ENCODE measurements at regions not wholly inside any gene's neighbourhood (a gene's known extent, or its start where the extent isn't known, plus 50 kb on each side); places are given as distances from the start of the nearest gene placed in this dataset.

DNA sequence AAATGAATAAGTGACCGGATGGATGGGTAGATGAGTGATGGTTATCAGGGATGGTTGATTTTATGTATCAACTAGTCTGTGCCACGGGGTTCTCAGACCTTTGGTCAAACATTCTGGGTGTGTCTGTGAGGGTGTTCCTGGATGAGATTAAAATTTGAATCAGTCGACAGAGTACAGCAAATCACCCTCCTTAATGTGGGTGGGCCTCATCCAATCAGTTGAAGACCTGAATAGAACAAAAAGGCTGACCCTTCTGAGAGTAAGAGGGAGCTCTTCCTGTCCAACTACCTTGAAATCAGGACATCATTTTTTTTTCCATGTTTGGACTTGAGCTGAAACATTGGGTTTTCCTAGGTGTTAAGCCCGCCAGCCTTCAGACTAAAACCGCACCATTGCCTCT lies 136.4 kb upstream of the ATXN1 start:
- Histone ChIP-seq H3K9me3 (replicated peaks; ENCODE audit: control insufficient read depth, insufficient read depth, low read depth, low read length) (no peaks in the 10 kb centered on the region), H3K4me2 (ENCODE audit: insufficient read depth, low read length) (no peak overlapping the region), H3K4me3 (no peak overlapping the region), H4K20me1 (replicated peaks; ENCODE audit: control insufficient read depth, insufficient read depth, low read length) (no peaks in the 10 kb centered on the region), H2AFZ (ENCODE audit: low read depth, low read length) (no peak overlapping the region), H3K79me2 (ENCODE audit: control insufficient read depth, insufficient read depth, low read length) (no peaks in the 10 kb centered on the region), H3K27ac (ENCODE audit: extremely low read depth, low read depth, low read length) (no peak overlapping the region), H3K27me3 (ENCODE audit: control insufficient read depth in 2 of 2, insufficient read depth in 2 of 2, low read length in 2 of 2) (no peaks in the 10 kb centered on the region), H3K4me1 (replicated peaks in 1 of 2; ENCODE audit: control insufficient read depth in 2 of 2, insufficient read depth in 2 of 2, low read length in 2 of 2) (no peaks in the 10 kb centered on the region), H3K9me1 (ENCODE audit: control insufficient read depth, insufficient read depth, low read length) (no peaks in the 10 kb centered on the region), H3K36me3 (ENCODE audit: control insufficient read depth, insufficient read depth, low read length) (no peaks in the 10 kb centered on the region), H3K9ac (ENCODE audit: insufficient read depth in 1 of 2, low read depth in 2 of 2, low read length in 2 of 2) (no peak overlapping the region)
- no peak for TF ChIP-seq NFXL1 (CRISPR knock-in tag; IDR thresholded peaks at IDR 0.05)
- peak; percentile 27 for TF ChIP-seq RBM25 (IDR thresholded peaks at IDR 0.05; ENCODE audit: low read depth, low read length, severe bottlenecking)
- TF ChIP-seq ZNF134 (CRISPR knock-in tag; conservative IDR thresholded peaks at IDR 0.05): peak; percentile 97
- TF ChIP-seq FOXA1 (IDR thresholded peaks at IDR 0.05; ENCODE audit: borderline replicate concordance): no peak
- no peak for FAIRE-seq
- BruUV-seq (replicated peaks): no TSS peak
- 3% methylated on average over 5 of the region's 5 CpGs for WGBS (ENCODE audit: insufficient coverage, low coverage, missing lambda C conversion rate)
- no peak for ATAC-seq
- POLR2A ChIA-PET: interaction anchor here (0.5 to 0.7 kb wide), 2 partner anchors 28 to 46 kb away, joined by 3 to 4 read pairs; no protein-coding TSS in a partner anchor
- CTCF ChIA-PET (ENCODE audit: low intra/inter-chr PET ratio): no interaction called here
- DNase-seq (ENCODE audit: extremely low read depth in 1 of 4, low spot score in 3 of 4): no peak
- intact Hi-C loops (cut with micrococcal nuclease) (no loop called here), in situ Hi-C loops (cut with MboI) (no loop called here)

DNA sequence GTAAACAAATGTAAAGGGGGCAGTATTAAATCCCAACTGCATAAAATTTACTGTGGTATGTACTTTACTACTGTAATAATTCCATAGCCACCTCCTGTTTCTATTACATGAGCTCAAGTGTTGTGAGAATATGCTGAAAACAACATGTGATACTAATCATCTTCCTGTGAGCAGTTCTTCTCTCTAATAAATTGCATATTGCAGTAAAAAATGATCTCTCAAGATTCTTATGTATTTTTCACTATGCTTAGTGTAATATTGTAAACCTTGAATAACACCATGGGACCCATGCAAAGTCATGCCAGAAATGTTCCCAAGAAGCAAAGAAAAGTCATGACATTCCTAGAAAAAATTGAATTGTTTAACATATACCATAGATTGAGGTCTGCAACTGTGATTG lies 133.0 kb upstream of the ATXN1 start:
- Histone ChIP-seq H3K9me3 (replicated peaks; ENCODE audit: control insufficient read depth, insufficient read depth, low read depth, low read length) (peaks cover 4% of the 10 kb centered on the region), H3K79me2 (ENCODE audit: control insufficient read depth, insufficient read depth, low read length) (no peaks in the 10 kb centered on the region), H3K4me3 (no peak overlapping the region), H3K27ac (ENCODE audit: extremely low read depth, low read depth, low read length) (no peak overlapping the region), H3K36me3 (ENCODE audit: control insufficient read depth, insufficient read depth, low read length) (no peaks in the 10 kb centered on the region), H3K27me3 (ENCODE audit: control insufficient read depth in 2 of 2, insufficient read depth in 2 of 2, low read length in 2 of 2) (no peaks in the 10 kb centered on the region), H4K20me1 (replicated peaks; ENCODE audit: control insufficient read depth, insufficient read depth, low read length) (no peaks in the 10 kb centered on the region), H2AFZ (ENCODE audit: low read depth, low read length) (no peak overlapping the region), H3K4me2 (ENCODE audit: insufficient read depth, low read length) (no peak overlapping the region), H3K9me1 (ENCODE audit: control insufficient read depth, insufficient read depth, low read length) (no peaks in the 10 kb centered on the region), H3K9ac (ENCODE audit: insufficient read depth in 1 of 2, low read depth in 2 of 2, low read length in 2 of 2) (no peak overlapping the region), H3K4me1 (replicated peaks in 1 of 2; ENCODE audit: control insufficient read depth in 2 of 2, insufficient read depth in 2 of 2, low read length in 2 of 2) (peaks cover 0 to 5% of the 10 kb centered on the region in 2 experiments; a peak in 3 of 5 replicates)
- intact Hi-C loops (cut with micrococcal nuclease) (no loop called here), in situ Hi-C loops (cut with MboI) (no loop called here)
- ATAC-seq (no peak), DNase-seq (ENCODE audit: extremely low read depth in 1 of 4, low spot score in 3 of 4) (no peak), FAIRE-seq (no peak)
- POLR2A ChIA-PET: no interaction called here
- BruUV-seq (replicated peaks): no TSS peak
- TF ChIP-seq GATAD2B (IDR thresholded peaks at IDR 0.05; ENCODE audit: borderline replicate concordance) (no peak), SREBF1 (IDR thresholded peaks at IDR 0.05; ENCODE audit: borderline replicate concordance, low read depth, low read length) (no peak), ZFP36 (IDR thresholded peaks at IDR 0.05; ENCODE audit: low read depth, low read length, partially characterized antibody) (no peak), WHSC1 (IDR thresholded peaks at IDR 0.05; ENCODE audit: low read length) (no peak), ZNF232 (CRISPR knock-in tag; IDR thresholded peaks at IDR 0.05) (no peak), HCFC1 (IDR thresholded peaks at IDR 0.05; ENCODE audit: low read depth, low read length) (no peak)
- TF ChIP-seq, protein P1, sequence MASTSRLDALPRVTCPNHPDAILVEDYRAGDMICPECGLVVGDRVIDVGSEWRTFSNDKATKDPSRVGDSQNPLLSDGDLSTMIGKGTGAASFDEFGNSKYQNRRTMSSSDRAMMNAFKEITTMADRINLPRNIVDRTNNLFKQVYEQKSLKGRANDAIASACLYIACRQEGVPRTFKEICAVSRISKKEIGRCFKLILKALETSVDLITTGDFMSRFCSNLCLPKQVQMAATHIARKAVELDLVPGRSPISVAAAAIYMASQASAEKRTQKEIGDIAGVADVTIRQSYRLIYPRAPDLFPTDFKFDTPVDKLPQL (IDR thresholded peaks at IDR 0.05; ENCODE audit: extremely low read depth, insufficient read length): no peak
- TF ChIP-seq, protein P2, sequence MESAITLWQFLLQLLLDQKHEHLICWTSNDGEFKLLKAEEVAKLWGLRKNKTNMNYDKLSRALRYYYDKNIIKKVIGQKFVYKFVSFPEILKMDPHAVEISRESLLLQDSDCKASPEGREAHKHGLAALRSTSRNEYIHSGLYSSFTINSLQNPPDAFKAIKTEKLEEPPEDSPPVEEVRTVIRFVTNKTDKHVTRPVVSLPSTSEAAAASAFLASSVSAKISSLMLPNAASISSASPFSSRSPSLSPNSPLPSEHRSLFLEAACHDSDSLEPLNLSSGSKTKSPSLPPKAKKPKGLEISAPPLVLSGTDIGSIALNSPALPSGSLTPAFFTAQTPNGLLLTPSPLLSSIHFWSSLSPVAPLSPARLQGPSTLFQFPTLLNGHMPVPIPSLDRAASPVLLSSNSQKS (CRISPR knock-in tag; IDR thresholded peaks at IDR 0.05): no peak
- TF ChIP-seq, protein P3, sequence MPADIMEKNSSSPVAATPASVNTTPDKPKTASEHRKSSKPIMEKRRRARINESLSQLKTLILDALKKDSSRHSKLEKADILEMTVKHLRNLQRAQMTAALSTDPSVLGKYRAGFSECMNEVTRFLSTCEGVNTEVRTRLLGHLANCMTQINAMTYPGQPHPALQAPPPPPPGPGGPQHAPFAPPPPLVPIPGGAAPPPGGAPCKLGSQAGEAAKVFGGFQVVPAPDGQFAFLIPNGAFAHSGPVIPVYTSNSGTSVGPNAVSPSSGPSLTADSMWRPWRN (IDR thresholded peaks at IDR 0.05; ENCODE audit: low read depth): no peak
- CTCF ChIA-PET (ENCODE audit: low intra/inter-chr PET ratio): no interaction called here

Data from K562 (cell line).